Esophagus squamous epithelium (tissue), 4 donors: ENCODE measurements at regions not wholly inside any gene's neighbourhood (a gene's known extent, or its start where the extent isn't known, plus 50 kb on each side); places are given as distances from the start of the nearest gene placed in this dataset.

ENCODE experiments used
- POLR2A ChIP-seq, 4 donors: fragments of 450-650 bp; IDR thresholded peaks; one replicate each; pipeline ENCODE4 v1.6.1; 2017; ENCODE audit warnings: antibody characterized with exemption in 4 of 4, mild to moderate bottlenecking in 4 of 4, moderate library complexity in 3 of 4
- TF ChIP-seq, protein P1 (sequence below), 6 experiments: fragments of 450-650 bp in 4 of 6; fragments of 200-600 bp in 2 of 6; sonication (generic) in 2 of 6; IDR thresholded peaks; one replicate each; pipeline ENCODE4 v1.5.1; 2016 to 2019; ENCODE audit warnings: antibody characterized with exemption in 6 of 6, mild to moderate bottlenecking in 4 of 6, moderate library complexity in 4 of 6

DNA sequence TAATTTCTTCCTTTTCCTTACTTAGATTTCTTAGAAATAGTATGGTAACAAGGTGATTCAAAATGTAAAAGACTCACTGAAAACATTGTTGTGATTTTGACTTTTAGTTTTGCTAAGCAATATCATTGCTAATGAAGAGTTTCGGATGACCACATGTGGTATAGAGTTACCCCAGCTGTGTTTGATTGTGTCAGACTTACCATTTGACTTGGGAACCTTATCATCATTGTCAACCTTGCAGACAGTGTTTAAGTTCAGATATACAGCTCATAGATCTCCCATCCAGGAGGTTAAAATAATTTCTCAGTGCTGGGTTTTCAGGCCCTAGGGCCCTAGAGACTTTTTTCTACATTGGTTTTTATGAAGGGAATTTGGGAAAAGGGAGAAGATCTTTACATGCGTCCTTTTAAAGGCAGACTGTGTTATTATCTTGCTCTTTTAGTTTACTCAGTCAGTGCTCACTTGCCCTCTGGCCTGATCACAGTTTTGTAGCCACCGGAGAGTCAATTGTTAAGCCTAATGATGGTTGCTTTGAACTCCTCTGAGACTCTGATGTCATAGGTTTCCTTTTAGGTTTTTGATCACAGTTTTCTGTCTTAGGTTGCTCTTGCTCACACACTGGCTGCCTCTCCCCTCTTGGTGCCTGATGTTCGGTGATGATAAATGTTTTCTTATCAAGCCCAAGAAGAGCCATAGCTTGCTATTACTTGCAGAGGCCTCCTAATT is 133.5 kb upstream of the ZPLD1 start:
- TF ChIP-seq, protein P1, sequence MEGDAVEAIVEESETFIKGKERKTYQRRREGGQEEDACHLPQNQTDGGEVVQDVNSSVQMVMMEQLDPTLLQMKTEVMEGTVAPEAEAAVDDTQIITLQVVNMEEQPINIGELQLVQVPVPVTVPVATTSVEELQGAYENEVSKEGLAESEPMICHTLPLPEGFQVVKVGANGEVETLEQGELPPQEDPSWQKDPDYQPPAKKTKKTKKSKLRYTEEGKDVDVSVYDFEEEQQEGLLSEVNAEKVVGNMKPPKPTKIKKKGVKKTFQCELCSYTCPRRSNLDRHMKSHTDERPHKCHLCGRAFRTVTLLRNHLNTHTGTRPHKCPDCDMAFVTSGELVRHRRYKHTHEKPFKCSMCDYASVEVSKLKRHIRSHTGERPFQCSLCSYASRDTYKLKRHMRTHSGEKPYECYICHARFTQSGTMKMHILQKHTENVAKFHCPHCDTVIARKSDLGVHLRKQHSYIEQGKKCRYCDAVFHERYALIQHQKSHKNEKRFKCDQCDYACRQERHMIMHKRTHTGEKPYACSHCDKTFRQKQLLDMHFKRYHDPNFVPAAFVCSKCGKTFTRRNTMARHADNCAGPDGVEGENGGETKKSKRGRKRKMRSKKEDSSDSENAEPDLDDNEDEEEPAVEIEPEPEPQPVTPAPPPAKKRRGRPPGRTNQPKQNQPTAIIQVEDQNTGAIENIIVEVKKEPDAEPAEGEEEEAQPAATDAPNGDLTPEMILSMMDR (IDR thresholded peaks at IDR 0.05): no peak
- TF ChIP-seq POLR2A (IDR thresholded peaks at IDR 0.05): no peak
